IgD-negative memory B cell (primary cell): ENCODE measurements at regions not wholly inside any gene's neighbourhood (a gene's known extent, or its start where the extent isn't known, plus 50 kb on each side); places are given as distances from the start of the nearest gene placed in this dataset.

ENCODE experiments used
- H3K27ac Mint-ChIP-seq, 3 donors: one replicate each; pipeline ENCODE4 v1.8.0; 2020 to 2022; ENCODE audit warnings: mild to moderate bottlenecking in 3 of 3, mixed read lengths in 3 of 3, moderate library complexity in 1 of 3
- H3K27me3 Mint-ChIP-seq: one replicate; pipeline ENCODE4 v1.8.0; 2021; ENCODE audit warnings: mixed read lengths
- H3K36me3 Mint-ChIP-seq: one replicate; pipeline ENCODE4 v1.8.0; 2020; ENCODE audit warnings: mild to moderate bottlenecking, mixed read lengths
- H3K4me1 Mint-ChIP-seq, 3 donors: one replicate each; pipeline ENCODE4 v1.8.0; 2020 to 2022; ENCODE audit warnings: mixed read lengths in 3 of 3, mild to moderate bottlenecking in 1 of 3
- H3K4me3 Mint-ChIP-seq, 4 donors: one replicate each; pipeline ENCODE4 v1.8.0; 2020 to 2022; ENCODE audit warnings: mild to moderate bottlenecking in 4 of 4, mixed read lengths in 4 of 4, moderate library complexity in 3 of 4
- H3K9me3 Mint-ChIP-seq, 3 donors: one replicate each; pipeline ENCODE4 v1.8.0; 2020 to 2021; ENCODE audit warnings: mixed read lengths in 3 of 3, mild to moderate bottlenecking in 1 of 3

DNA sequence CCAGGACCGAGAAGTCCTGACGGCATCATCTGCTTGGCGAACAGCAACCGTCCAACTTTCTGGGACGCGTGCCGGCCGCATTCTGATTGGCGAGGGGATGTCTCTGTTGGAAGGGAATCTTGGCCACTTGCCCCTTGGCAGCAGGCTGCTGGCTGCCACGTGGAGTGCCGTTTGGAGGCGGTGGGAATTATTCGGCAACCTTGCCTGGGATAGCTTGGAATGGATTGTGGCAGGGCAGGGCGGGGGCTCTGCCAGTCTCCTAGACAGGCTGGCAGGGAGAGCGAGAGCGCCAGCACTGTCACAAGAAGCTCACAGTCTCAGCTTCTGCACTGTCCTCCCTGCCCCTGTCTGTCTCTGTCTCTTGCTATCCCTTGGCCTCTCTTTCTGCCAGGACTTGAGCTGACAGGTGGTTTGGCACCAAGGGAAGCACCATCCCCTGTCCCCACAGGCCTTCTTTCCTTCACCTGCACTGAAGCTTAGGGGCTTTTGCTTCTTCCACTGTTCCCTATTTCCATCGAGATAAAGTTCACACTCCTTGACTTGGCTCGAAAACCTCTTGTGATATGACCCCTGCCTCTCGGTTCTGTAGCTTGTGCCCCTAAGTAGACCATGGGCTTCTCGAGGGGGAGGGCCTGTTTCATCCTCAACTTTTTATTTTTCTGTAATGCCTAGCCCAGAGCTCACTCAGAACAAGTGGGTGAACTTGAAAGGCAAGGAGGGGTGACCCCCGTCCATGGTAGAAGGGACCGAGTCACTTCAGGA is 201.9 kb downstream of the PHETA1 start:
- H3K27me3 Mint-ChIP-seq: peaks cover 12% of the 10 kb centered on the region
- peaks cover 4 to 6% (median 5%) of the 10 kb centered on the region in 3 donors for H3K4me1 Mint-ChIP-seq
- no peaks in the 10 kb centered on the region for H3K9me3 Mint-ChIP-seq
- no peak overlapping the region for H3K27ac Mint-ChIP-seq
- H3K36me3 Mint-ChIP-seq: no peaks in the 10 kb centered on the region
- H3K4me3 Mint-ChIP-seq: no peak overlapping the region

DNA sequence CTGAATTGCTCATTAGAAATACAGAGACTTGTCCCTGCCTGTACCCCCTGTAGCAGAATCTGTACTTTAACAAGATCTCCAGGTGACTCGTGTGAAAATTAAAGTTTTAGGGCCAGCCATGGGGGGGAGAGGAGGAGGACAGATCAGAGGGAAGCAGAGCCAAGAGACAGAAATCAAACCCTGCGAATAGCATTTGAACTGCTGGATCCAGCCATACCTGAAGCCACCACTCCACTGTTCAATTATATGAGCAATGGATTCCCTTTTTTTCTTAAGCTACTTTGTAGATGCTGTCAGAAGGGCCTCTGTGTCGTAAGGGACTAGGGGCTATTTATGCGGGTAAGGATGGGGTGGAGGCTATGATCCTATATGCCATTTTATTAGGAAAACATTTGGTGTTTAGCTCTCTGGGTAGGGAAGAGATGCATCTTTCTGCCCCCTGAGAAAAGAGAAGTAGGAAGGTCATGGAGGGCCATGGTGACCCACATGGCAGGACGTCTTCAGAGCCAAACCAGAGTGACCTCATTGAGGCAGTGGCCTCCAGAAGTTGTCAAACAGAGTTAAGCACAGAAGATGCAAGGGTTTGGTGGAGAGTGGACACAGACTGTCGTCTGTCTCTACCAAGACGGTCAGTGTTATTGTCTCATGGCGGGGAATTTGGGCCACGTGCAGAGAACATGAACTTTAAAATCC is 203.9 kb downstream of the PHETA1 start:
- Mint-ChIP-seq H3K27me3 (peaks cover 18% of the 10 kb centered on the region), H3K4me3 (no peak overlapping the region), H3K36me3 (no peaks in the 10 kb centered on the region), H3K4me1 (peaks cover 0 to 1% (median 0%) of the 10 kb centered on the region in 3 donors), H3K27ac (no peak overlapping the region), H3K9me3 (no peaks in the 10 kb centered on the region)

DNA sequence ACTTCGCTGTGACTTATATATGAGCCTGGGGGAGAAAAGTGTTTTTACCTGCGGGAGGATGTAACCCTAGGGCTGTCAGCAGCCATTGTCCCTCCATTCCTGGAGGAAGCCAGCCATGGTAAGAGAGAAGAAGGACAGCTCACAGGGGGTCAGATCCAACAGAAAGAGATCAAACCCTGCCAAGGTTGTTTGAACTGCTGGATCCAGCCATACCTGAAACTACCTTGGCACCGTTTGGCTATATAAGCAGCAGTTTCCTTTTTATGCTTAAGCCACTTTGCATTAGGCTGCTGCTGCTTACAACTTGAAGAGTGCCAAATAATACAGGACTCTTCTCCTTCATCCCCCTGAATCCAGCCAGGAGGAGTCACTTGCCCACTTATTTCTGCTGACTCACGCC is 205.5 kb downstream of the PHETA1 start:
- H3K27ac Mint-ChIP-seq: no peak overlapping the region

DNA sequence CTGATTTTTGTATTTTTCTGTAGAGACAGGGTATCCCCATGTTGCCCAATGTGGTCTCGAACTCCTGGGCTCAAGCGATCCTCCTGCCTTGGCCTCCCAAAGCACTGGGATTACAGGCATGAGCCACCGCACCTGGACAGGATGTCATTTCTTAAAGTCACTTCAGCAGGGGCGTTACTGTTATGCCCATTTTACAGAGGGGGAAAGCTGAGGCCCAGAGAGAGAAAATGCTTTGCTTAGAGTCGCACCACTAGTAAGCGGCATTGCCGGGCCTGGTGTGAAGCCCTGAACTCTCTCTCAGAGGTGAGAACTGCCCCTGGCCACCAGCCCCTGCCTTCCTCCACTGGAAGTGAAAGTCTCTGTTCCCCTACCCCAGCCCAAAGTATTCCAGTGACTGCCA is 207.0 kb downstream of the PHETA1 start:
- Mint-ChIP-seq H3K4me3 (no peak overlapping the region), H3K27me3 (peaks cover 20% of the 10 kb centered on the region), H3K36me3 (no peaks in the 10 kb centered on the region), H3K27ac (no peak overlapping the region), H3K4me1 (no peaks in the 10 kb centered on the region), H3K9me3 (peaks cover 0 to 1% (median 0%) of the 10 kb centered on the region in 3 donors)

More for the DNA sequence above, 205.5 kb downstream of the PHETA1 start:
- no peak overlapping the region for H3K4me3 Mint-ChIP-seq
- H3K4me1 Mint-ChIP-seq: no peaks in the 10 kb centered on the region
- H3K36me3 Mint-ChIP-seq: no peaks in the 10 kb centered on the region
- H3K9me3 Mint-ChIP-seq: no peaks in the 10 kb centered on the region
- peaks cover 18% of the 10 kb centered on the region for H3K27me3 Mint-ChIP-seq

DNA sequence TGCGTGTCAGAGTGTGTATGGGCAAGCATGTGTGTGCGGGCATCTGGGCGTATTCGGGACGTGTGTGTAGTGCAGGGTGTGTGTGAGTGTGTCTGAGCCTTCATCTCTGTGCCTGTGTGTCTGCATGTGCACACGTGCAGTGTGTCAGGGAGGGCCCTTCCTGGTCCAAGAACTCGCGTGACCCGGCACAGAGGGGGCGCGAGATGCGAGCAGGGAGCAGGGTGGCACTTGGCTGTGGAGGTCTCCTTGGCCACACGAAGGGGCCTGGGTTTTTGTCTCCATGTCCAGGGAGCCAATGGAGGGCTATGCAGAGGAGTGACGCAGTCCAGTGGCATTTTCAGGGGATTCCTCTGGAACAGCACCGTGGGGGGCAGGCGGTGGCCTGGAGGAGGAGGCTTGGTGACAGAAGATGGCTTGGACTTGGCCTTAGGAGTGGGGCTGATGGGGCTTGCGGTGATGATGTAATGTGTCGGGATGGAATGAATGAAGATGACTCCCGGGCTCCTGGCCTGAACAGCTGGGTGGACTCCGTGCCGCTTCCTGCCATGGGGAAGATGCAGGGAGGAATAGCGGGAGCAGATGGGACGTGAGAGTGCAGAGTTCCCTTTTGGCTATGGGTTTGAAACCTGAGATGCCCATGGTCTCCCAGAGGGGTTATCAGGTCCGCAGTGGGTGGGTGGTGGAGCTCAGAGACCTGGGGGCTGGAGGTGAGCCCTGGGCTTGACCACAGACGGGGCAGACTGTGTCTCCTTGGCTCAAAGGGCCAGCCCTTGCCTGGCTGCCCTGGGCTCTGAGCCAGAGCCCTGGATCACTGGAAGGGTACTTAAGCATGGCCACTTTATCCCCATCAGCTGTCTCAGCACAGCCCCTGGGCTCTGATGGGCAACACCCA is 208.3 kb downstream of the PHETA1 start:
- Mint-ChIP-seq H3K4me3 (no peak overlapping the region), H3K9me3 (peaks cover 0 to 1% (median 0%) of the 10 kb centered on the region in 3 donors), H3K4me1 (no peaks in the 10 kb centered on the region), H3K36me3 (no peaks in the 10 kb centered on the region), H3K27me3 (peaks cover 20% of the 10 kb centered on the region), H3K27ac (no peak overlapping the region)

DNA sequence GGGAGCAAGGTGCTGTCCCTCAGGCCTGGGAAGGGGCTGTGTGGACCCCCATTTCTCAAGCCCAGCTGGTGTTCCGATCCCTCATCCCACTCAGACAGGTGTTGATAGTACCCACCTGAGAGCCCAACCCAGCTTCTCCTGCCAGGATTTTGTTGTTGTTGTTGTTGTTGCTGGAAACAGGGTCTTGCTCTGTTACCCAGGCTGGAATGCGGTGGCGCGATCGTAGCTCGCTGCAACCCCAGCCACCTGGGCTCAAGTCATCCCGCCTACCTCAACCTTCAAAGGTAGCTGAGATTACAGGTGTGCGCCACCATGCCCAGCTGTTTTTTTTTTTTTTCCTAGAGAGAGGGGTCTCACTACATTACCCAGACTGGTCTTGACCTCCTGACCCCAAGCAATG is 209.9 kb downstream of the PHETA1 start:
- no peak overlapping the region for H3K4me3 Mint-ChIP-seq
- H3K27me3 Mint-ChIP-seq: peaks cover 17% of the 10 kb centered on the region
- H3K36me3 Mint-ChIP-seq: no peaks in the 10 kb centered on the region
- no peak overlapping the region for H3K27ac Mint-ChIP-seq
- H3K9me3 Mint-ChIP-seq: peaks cover 0 to 1% (median 0%) of the 10 kb centered on the region in 3 donors
- no peaks in the 10 kb centered on the region for H3K4me1 Mint-ChIP-seq

DNA sequence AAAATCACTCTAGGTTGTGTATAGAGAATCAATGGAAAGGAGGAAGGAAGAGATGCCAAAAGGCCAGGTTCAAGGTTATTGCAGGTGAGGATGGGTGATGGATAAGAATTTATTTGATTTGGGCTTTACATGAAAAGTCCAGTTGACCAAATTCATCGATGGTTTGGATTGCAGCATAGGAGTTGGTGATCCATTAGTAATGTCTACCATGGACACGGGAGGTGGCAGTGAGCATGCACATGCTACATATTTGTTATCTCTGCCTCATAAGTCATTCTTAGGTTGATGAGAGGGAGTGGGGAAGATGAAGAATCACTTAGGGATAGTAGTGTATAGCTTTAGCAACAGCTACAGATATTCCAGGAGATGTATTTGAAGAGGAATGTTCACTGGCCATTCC is 211.4 kb downstream of the PHETA1 start:
- Mint-ChIP-seq H3K27me3 (peaks cover 14% of the 10 kb centered on the region), H3K4me3 (no peak overlapping the region)

DNA sequence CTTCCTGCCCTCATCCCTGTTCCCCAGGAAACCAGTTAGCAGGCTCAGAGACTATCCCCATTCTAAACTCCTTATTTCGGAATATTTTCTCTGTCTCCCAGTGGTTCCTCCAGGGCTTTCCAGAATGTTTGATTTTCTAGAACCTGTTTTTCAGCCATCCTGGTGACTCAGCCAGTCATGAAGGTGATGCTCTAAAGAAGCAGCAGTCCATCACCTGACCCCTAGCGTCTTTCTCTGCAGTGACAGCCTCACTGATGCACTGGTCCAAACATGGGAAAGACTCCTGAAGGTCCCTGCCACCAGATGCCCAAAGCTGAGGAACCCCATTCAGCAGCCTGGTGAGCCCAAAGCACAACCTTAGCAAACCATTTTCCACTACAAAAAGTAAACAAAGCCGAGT is 212.6 kb downstream of the PHETA1 start:
- H3K27ac Mint-ChIP-seq: no peak overlapping the region
- H3K27me3 Mint-ChIP-seq: peaks cover 14% of the 10 kb centered on the region
- no peaks in the 10 kb centered on the region for H3K36me3 Mint-ChIP-seq
- H3K4me3 Mint-ChIP-seq: no peak overlapping the region
- peaks cover 0 to 1% (median 0%) of the 10 kb centered on the region in 3 donors for H3K9me3 Mint-ChIP-seq
- H3K4me1 Mint-ChIP-seq: no peaks in the 10 kb centered on the region

More for the DNA sequence above, 211.4 kb downstream of the PHETA1 start:
- Mint-ChIP-seq H3K27ac (no peak overlapping the region), H3K4me1 (no peaks in the 10 kb centered on the region), H3K9me3 (peaks cover 0 to 1% (median 0%) of the 10 kb centered on the region in 3 donors), H3K36me3 (no peaks in the 10 kb centered on the region)

DNA sequence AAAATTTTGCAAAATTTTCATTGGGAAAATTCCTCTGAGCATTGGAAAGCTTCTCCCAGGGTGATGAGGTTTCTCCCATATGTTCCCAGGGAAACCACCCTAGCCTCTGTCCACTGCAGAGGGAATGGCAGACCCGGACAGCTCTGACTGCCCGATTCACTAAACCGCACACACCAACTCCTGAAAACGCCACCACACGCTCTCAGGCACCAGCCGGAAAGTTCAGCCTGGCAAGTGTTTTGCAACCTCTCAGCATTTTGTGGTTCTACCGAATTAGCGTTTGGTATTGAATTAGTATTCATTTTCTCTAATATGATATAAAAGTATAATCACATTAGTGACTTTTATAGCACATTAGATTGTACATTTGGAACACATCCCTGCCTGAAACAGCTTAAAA is 213.4 kb downstream of the PHETA1 start:
- H3K4me3 Mint-ChIP-seq: no peak overlapping the region
- H3K27me3 Mint-ChIP-seq: peaks cover 13% of the 10 kb centered on the region
- peaks cover 0 to 1% (median 0%) of the 10 kb centered on the region in 3 donors for H3K9me3 Mint-ChIP-seq
- no peaks in the 10 kb centered on the region for H3K4me1 Mint-ChIP-seq
- no peak overlapping the region for H3K27ac Mint-ChIP-seq
- H3K36me3 Mint-ChIP-seq: no peaks in the 10 kb centered on the region

DNA sequence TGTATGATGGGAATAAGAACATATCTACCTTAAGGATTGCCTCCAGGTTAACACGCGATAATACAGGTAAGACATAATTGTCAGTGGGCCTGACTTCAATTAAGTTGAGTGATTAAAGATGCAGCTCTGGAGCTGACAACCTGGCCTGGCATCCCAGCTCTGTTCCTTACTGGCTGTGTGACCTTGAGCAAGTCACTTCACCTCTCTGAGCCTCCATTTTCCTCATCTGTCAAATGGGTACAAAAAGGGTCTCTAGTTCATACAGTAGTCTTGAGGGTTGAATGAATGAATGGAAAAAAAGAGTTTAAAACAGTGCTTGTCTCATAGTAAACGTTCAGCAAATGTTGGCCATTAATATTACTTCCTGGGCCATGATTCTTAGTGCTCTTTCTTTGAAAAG is 213.9 kb downstream of the PHETA1 start:
- H3K36me3 Mint-ChIP-seq: no peaks in the 10 kb centered on the region
- peaks cover 0 to 1% (median 0%) of the 10 kb centered on the region in 3 donors for H3K9me3 Mint-ChIP-seq
- H3K27me3 Mint-ChIP-seq: peaks cover 11% of the 10 kb centered on the region
- H3K4me1 Mint-ChIP-seq: no peaks in the 10 kb centered on the region
- H3K27ac Mint-ChIP-seq: no peak overlapping the region
- no peak overlapping the region for H3K4me3 Mint-ChIP-seq

DNA sequence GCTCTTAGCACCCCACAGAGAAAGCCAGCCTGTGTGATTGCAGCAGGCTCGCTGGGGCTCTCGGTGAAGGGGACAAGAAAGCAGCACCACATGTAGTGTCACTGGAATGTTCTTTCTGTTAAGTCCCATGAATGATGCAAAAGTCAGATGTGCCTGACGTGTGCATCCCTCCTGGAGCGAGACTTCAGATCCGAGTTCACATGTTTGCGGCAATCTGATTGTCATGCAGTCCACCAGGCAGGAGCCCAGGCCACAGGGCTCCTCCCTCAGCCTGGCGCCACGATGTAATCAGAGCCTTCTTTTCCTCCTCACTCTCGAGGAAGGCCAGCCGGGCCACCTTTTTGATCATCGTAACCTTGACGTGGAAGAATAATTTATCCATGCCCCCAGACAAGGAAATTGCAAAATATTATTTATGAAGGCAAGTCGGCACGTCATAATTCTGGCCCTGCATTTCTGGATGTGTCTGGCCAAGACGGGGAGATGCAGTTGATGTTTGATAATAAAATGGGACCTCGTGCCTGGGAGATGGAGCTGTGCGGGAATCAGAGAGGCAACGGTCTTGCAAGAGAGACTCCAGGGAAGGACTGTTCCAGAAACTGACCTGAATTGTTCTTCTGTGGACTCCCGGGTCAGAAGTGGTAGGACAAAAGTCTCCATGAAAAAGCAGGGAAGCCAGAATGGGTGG is 214.6 kb downstream of the PHETA1 start:
- H3K4me1 Mint-ChIP-seq: no peaks in the 10 kb centered on the region

DNA sequence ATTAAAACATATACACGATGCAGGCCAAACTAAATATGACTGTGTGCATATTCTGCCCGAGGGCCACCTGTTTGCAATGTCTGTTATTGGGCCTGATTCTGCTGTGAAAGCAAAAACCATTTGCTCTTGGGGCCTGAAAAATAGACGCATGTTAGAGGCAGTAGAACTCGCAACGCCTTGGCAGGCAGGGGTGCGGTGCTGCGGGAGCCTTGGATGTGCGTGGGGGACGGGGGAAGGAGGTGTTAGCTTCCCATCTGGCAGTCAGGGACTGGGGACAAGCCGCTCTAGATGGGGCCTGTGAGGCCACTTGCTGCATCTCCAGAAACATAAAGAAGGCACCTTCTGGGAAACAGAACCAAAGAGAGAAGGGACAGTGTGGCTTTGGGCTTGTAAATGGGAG is 216.3 kb downstream of the PHETA1 start:
- no peak overlapping the region for H3K27ac Mint-ChIP-seq
- H3K4me1 Mint-ChIP-seq: no peaks in the 10 kb centered on the region
- peaks cover 1 to 4% (median 3%) of the 10 kb centered on the region in 3 donors for H3K9me3 Mint-ChIP-seq
- no peaks in the 10 kb centered on the region for H3K36me3 Mint-ChIP-seq
- peaks cover 16% of the 10 kb centered on the region for H3K27me3 Mint-ChIP-seq
- H3K4me3 Mint-ChIP-seq: no peak overlapping the region

More for the DNA sequence above, 214.6 kb downstream of the PHETA1 start:
- Mint-ChIP-seq H3K9me3 (peaks cover 0 to 1% (median 0%) of the 10 kb centered on the region in 3 donors), H3K4me3 (no peak overlapping the region), H3K27ac (no peak overlapping the region), H3K27me3 (peaks cover 9% of the 10 kb centered on the region), H3K36me3 (no peaks in the 10 kb centered on the region)

DNA sequence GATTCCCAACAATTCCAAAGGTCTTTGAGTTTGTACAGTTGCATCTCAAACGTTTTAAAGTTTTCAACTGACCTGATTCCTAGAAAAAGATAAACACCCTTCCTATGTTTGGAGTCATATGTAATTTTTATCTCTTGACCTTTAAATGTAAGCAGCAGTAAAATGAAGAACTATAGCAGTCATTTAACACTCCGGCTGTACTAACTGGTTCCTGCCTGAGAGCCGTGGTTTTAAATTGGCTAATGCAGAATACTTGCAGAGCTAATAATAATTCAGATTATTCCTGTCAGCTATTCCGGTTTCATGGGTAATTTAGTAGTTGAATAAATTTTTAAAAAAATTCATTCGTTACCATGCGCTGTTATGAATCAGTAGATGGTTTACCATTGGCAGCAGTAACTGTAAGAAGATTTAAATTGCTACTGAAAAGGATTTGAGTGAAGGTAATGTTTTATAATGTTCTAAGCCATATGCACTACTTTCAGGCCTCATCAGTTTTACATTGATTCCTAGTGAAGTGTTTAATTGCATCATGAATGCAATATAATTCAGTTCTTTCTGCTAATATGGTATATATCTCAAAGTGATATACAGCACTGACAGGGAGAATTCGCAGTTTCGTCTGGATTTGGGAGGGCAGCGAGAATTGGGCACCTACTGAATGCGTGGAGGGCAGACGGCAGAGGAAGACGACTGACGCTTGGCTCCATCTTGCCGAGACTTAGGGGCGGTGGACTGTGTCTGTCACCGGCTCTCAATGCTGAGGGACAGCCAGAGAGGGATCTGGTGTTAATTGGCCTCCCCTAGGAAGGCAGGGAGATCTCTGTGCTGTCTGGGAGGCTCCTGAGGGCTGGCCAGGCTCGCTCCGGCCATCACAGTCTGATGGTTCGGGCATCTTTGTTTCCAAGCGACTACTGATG is 217.7 kb downstream of the PHETA1 start:
- no peaks in the 10 kb centered on the region for H3K36me3 Mint-ChIP-seq
- peaks cover 0 to 4% (median 3%) of the 10 kb centered on the region in 3 donors for H3K9me3 Mint-ChIP-seq
- no peak overlapping the region for H3K4me3 Mint-ChIP-seq
- H3K4me1 Mint-ChIP-seq: no peaks in the 10 kb centered on the region
- H3K27me3 Mint-ChIP-seq: peaks cover 17% of the 10 kb centered on the region
- no peak overlapping the region for H3K27ac Mint-ChIP-seq

DNA sequence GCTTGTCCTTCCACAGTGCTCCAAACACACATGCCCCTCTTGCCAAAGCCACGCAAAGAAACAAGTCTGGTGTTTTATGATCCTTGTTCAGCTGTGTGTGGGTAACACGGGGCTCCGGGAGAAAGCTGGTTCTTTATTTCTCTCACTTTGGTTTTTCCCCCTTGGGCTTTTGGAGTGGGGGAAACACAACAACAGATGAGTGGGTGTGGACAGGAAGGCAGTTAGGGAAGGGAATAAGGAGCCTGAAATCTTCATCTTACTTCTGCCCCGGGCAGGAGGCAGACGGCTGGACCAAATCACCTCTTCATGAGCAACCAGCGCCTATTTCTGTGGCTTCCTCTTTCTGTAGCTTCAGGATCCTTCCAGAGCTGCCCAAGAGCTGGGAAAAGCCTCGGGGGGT is 218.5 kb downstream of the PHETA1 start:
- peak overlapping the region in 1 of 4 donors; percentile 55 for H3K4me3 Mint-ChIP-seq
- peaks cover 0 to 4% (median 3%) of the 10 kb centered on the region in 3 donors for H3K9me3 Mint-ChIP-seq
- H3K27ac Mint-ChIP-seq: no peak overlapping the region
- H3K4me1 Mint-ChIP-seq: no peaks in the 10 kb centered on the region
- H3K36me3 Mint-ChIP-seq: no peaks in the 10 kb centered on the region
- H3K27me3 Mint-ChIP-seq: peaks cover 17% of the 10 kb centered on the region
